ENCODE measurements at regions not wholly inside any gene's neighbourhood (a gene's known extent, or its start where the extent isn't known, plus 50 kb on each side); places are given as distances from the start of the nearest gene placed in this dataset.

DNA sequence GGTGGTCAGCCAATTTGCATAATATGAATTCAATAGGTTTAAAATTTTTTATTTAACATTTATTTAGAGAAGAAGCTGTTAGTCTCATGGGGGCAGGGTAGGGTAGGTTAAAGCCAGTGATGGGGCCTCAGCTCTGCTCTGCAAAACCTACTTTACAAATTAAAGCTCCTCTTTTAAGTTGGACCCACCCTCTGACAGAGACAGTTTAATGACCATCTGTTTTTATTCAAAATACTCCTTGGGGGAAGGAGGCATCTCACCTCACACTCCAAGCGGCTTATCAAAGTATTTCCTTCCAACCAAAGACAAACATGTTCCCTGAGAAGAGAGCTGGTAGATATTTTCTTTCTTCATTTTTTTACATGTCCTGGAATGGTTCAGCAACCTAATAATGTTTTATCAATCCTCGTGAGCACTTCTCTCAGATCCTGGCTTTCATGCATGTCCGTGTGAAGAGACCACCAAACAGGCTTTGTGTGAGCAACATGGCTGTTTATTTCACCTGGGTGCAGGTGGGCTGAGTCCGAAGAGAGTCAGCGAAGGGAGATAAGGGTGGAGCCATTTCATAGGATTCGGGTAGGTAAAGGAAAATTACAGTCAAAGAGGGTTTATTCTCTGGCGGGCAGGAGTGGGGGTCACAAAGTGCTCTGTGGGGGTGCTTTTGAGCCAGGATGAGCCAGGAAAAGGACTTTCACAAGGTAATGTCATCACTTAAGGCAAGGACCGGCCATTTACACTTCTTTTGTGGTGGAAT lies 184.7 kb downstream of the GJA1 start:
- TF ChIP-seq, protein P1, sequence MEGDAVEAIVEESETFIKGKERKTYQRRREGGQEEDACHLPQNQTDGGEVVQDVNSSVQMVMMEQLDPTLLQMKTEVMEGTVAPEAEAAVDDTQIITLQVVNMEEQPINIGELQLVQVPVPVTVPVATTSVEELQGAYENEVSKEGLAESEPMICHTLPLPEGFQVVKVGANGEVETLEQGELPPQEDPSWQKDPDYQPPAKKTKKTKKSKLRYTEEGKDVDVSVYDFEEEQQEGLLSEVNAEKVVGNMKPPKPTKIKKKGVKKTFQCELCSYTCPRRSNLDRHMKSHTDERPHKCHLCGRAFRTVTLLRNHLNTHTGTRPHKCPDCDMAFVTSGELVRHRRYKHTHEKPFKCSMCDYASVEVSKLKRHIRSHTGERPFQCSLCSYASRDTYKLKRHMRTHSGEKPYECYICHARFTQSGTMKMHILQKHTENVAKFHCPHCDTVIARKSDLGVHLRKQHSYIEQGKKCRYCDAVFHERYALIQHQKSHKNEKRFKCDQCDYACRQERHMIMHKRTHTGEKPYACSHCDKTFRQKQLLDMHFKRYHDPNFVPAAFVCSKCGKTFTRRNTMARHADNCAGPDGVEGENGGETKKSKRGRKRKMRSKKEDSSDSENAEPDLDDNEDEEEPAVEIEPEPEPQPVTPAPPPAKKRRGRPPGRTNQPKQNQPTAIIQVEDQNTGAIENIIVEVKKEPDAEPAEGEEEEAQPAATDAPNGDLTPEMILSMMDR (IDR thresholded peaks at IDR 0.05) = no peak
- no peak for TF ChIP-seq POLR2AphosphoS5 (IDR thresholded peaks at IDR 0.05; ENCODE audit: low read depth, low read length)
- TF ChIP-seq, protein P2, sequence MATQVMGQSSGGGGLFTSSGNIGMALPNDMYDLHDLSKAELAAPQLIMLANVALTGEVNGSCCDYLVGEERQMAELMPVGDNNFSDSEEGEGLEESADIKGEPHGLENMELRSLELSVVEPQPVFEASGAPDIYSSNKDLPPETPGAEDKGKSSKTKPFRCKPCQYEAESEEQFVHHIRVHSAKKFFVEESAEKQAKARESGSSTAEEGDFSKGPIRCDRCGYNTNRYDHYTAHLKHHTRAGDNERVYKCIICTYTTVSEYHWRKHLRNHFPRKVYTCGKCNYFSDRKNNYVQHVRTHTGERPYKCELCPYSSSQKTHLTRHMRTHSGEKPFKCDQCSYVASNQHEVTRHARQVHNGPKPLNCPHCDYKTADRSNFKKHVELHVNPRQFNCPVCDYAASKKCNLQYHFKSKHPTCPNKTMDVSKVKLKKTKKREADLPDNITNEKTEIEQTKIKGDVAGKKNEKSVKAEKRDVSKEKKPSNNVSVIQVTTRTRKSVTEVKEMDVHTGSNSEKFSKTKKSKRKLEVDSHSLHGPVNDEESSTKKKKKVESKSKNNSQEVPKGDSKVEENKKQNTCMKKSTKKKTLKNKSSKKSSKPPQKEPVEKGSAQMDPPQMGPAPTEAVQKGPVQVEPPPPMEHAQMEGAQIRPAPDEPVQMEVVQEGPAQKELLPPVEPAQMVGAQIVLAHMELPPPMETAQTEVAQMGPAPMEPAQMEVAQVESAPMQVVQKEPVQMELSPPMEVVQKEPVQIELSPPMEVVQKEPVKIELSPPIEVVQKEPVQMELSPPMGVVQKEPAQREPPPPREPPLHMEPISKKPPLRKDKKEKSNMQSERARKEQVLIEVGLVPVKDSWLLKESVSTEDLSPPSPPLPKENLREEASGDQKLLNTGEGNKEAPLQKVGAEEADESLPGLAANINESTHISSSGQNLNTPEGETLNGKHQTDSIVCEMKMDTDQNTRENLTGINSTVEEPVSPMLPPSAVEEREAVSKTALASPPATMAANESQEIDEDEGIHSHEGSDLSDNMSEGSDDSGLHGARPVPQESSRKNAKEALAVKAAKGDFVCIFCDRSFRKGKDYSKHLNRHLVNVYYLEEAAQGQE (IDR thresholded peaks at IDR 0.05; ENCODE audit: insufficient read depth in 1 of 2, low read depth in 2 of 2, low read length in 1 of 2) = no peak

Data from Panc1 (cell line).